ENCODE measurements at regions not wholly inside any gene's neighbourhood (a gene's known extent, or its start where the extent isn't known, plus 50 kb on each side); places are given as distances from the start of the nearest gene placed in this dataset.

GRCh38 chr17:14827396-14827919, 437.7 kb downstream of the PMP22 start:
- H3K27me3 ChIP-seq = peaks cover 0 to 4% (median 0%) of the 10 kb centered on the region in 4 donors
- DNase-seq = no peak
- WGBS, 2 donors = 52 to 76% methylated on average over 6 of the region's 6 CpGs
- TF ChIP-seq POLR2A (IDR thresholded peaks at IDR 0.05) = no peak
- H3K4me1 ChIP-seq = no peaks in the 10 kb centered on the region
- H3K4me3 ChIP-seq = no peak overlapping the region
- no peaks in the 10 kb centered on the region for H3K36me3 ChIP-seq
- no peak overlapping the region for H3K27ac ChIP-seq
- peaks cover 0 to 8% (median 0%) of the 10 kb centered on the region in 3 donors for H3K9me3 ChIP-seq
- intact Hi-C loops (cut with DNase I) = no loop called here

GRCh38 chr17:14826358-14826757, 438.8 kb downstream of the PMP22 start:
- DNase-seq = no peak
- H3K27ac ChIP-seq = no peak overlapping the region
- intact Hi-C loops (cut with DNase I) = no loop called here
- 81 to 90% methylated on average over 2 to 3 of the region's 3 CpGs for WGBS, 2 donors
- H3K9me3 ChIP-seq = peaks cover 0 to 8% (median 0%) of the 10 kb centered on the region in 3 donors
- no peaks in the 10 kb centered on the region for H3K36me3 ChIP-seq
- no peak overlapping the region for H3K4me3 ChIP-seq
- no peak for TF ChIP-seq CTCF (IDR thresholded peaks at IDR 0.05)
- TF ChIP-seq POLR2A (IDR thresholded peaks at IDR 0.05) = no peak
- H3K4me1 ChIP-seq = no peaks in the 10 kb centered on the region
- no peaks in the 10 kb centered on the region for H3K27me3 ChIP-seq

- Histone ChIP-seq H3K36me3 (no peaks in the 10 kb centered on the region), H3K27me3 (no peaks in the 10 kb centered on the region), H3K27ac (no peak overlapping the region), H3K4me1 (no peaks in the 10 kb centered on the region), H3K9me3 (peaks cover 0 to under 1% (median 0%) of the 10 kb centered on the region in 3 donors), H3K4me3 (no peak overlapping the region)
- 86 to 88% methylated on average over 1 of the region's 1 CpG for WGBS, 2 donors
- DNase-seq = no peak
- intact Hi-C loops (cut with DNase I) = no loop called here
- TF ChIP-seq CTCF (IDR thresholded peaks at IDR 0.05) (no peak), POLR2A (IDR thresholded peaks at IDR 0.05) (no peak)
These were observed 446.7 kb downstream of the PMP22 start for GRCh38 chr17:14818469-14818868.

GRCh38 chr17:14815079-14815478, 450.0 kb downstream of the PMP22 start:
- Histone ChIP-seq H3K4me1 (no peaks in the 10 kb centered on the region), H3K9me3 (no peaks in the 10 kb centered on the region), H3K27ac (no peak overlapping the region), H3K27me3 (no peaks in the 10 kb centered on the region), H3K36me3 (no peaks in the 10 kb centered on the region), H3K4me3 (no peak overlapping the region)
- TF ChIP-seq CTCF (IDR thresholded peaks at IDR 0.05) = no peak
- TF ChIP-seq POLR2A (IDR thresholded peaks at IDR 0.05) = no peak
- intact Hi-C loops (cut with DNase I) = no loop called here
- no peak for DNase-seq
- WGBS, 2 donors = 45 to 62% methylated on average over 6 of the region's 6 CpGs

- Histone ChIP-seq H3K9me3 (no peaks in the 10 kb centered on the region), H3K36me3 (no peaks in the 10 kb centered on the region), H3K27me3 (no peaks in the 10 kb centered on the region), H3K27ac (no peak overlapping the region), H3K4me1 (no peaks in the 10 kb centered on the region), H3K4me3 (no peak overlapping the region)
- WGBS, 2 donors = 76 to 81% methylated on average over 10 to 13 of the region's 18 CpGs
- no peak for DNase-seq
- intact Hi-C loops (cut with DNase I) = no loop called here
- TF ChIP-seq CTCF (IDR thresholded peaks at IDR 0.05) = no peak
- no peak for TF ChIP-seq POLR2A (IDR thresholded peaks at IDR 0.05)
These were observed 451.3 kb downstream of the PMP22 start for GRCh38 chr17:14813649-14814370.
